GM12878 (cell line): ENCODE measurements at regions not wholly inside any gene's neighbourhood (a gene's known extent, or its start where the extent isn't known, plus 50 kb on each side); places are given as distances from the start of the nearest gene placed in this dataset.

ENCODE experiments used
- CREM ChIP-seq: IDR thresholded peaks from 2 replicates; pipeline ENCODE4 v1.6.1; 2014; ENCODE audit warnings: antibody characterized with exemption, low read depth
- EZH2 ChIP-seq: IDR thresholded peaks from 2 replicates; pipeline ENCODE4 v1.6.1; 2012; ENCODE audit warnings: low read depth, mild to moderate bottlenecking, control low read depth, inconsistent platforms, low read length, borderline replicate concordance; ENCODE audit not compliant: control insufficient read depth
- KDM1A ChIP-seq: fragments of 200-600 bp; sonication (generic); IDR thresholded peaks from 2 replicates; pipeline ENCODE4 v1.6.1; 2016; ENCODE audit warnings: borderline replicate concordance
- MEF2B ChIP-seq: fragments of 450-650 bp; IDR thresholded peaks from 2 replicates; pipeline ENCODE4 v1.6.1; 2018; ENCODE audit warnings: mild to moderate bottlenecking, moderate library complexity; ENCODE audit not compliant: partially characterized antibody, poor library complexity, severe bottlenecking
- MYB ChIP-seq: fragments of 150-350 bp; IDR thresholded peaks from 2 replicates; pipeline ENCODE4 v1.6.1; 2014; ENCODE audit warnings: mild to moderate bottlenecking, low read depth, low read length, borderline replicate concordance
- NBN ChIP-seq: fragments of 450-650 bp; IDR thresholded peaks from 2 replicates; pipeline ENCODE4 v1.6.1; 2016
- POLR2A ChIP-seq: IDR thresholded peaks from 2 replicates; pipeline ENCODE4 v1.6.1; 2011; ENCODE audit warnings: low read depth, mild to moderate bottlenecking, low read length
- POU2F2 ChIP-seq: IDR thresholded peaks from 3 replicates; pipeline ENCODE4 v1.6.1; 2011; ENCODE audit warnings: low read depth, mild to moderate bottlenecking, low read length, borderline replicate concordance
- SP1 ChIP-seq: IDR thresholded peaks from one replicate; pipeline ENCODE4 v1.6.1; 2011; ENCODE audit warnings: low read depth, low read length
- SUZ12 ChIP-seq: fragments of 200-600 bp; sonication (generic); IDR thresholded peaks from one replicate; pipeline ENCODE4 v1.6.1; 2018; ENCODE audit warnings: antibody characterized with exemption, mild to moderate bottlenecking; ENCODE audit not compliant: unreplicated experiment
- YBX1 ChIP-seq: fragments of 450-650 bp; IDR thresholded peaks from 2 replicates; pipeline ENCODE4 v1.6.1; 2016; ENCODE audit warnings: antibody characterized with exemption
- TF ChIP-seq, protein P1 (sequence below), 3 experiments: IDR thresholded peaks in 2 of 3; conservative IDR thresholded peaks in 1 of 3; 2 replicates each; pipeline ENCODE4 v1.5.1; 2011; ENCODE audit warnings: low read depth in 3 of 3, low read length in 3 of 3, mild to moderate bottlenecking in 3 of 3, control low read depth in 2 of 3, moderate library complexity in 2 of 3, inconsistent platforms in 1 of 3, mixed read lengths in 1 of 3; ENCODE audit not compliant: control insufficient read depth in 2 of 3, insufficient read depth in 1 of 3; ENCODE audit errors: extremely low read depth in 1 of 3
- TF ChIP-seq, protein P2 (sequence below): fragments of 450-650 bp; formaldehyde crosslinking; IDR thresholded peaks from 2 replicates; pipeline ENCODE4 v1.4.0; 2020; ENCODE audit warnings: mild to moderate bottlenecking, moderate library complexity
- TF ChIP-seq, protein P3 (sequence below): IDR thresholded peaks from 2 replicates; pipeline ENCODE4 v1.6.1; 2012; ENCODE audit warnings: low read length, inconsistent platforms

DNA sequence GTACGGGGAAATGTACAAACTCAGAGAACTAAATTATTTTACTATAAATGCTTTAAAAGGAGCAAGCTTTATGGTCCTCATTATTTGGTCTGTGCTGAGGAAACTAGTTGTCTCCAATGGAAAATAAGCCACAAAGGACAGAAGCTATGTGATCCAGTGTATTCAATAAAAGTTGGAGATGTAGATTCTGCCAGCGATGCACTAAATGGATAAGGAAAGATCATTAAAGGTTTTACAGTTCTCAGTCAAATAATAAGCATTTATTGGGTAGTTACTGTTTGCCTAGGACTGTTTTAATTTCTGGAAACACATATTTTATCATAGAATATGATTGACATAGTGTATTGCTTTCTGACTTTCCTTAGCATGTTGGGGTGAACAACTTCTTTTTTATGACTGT is 458.9 kb upstream of the STXBP6 start:
- TF ChIP-seq, protein P1, sequence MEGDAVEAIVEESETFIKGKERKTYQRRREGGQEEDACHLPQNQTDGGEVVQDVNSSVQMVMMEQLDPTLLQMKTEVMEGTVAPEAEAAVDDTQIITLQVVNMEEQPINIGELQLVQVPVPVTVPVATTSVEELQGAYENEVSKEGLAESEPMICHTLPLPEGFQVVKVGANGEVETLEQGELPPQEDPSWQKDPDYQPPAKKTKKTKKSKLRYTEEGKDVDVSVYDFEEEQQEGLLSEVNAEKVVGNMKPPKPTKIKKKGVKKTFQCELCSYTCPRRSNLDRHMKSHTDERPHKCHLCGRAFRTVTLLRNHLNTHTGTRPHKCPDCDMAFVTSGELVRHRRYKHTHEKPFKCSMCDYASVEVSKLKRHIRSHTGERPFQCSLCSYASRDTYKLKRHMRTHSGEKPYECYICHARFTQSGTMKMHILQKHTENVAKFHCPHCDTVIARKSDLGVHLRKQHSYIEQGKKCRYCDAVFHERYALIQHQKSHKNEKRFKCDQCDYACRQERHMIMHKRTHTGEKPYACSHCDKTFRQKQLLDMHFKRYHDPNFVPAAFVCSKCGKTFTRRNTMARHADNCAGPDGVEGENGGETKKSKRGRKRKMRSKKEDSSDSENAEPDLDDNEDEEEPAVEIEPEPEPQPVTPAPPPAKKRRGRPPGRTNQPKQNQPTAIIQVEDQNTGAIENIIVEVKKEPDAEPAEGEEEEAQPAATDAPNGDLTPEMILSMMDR (IDR thresholded peaks at IDR 0.05 in 2 of 3, conservative IDR thresholded peaks at IDR 0.05 in 1 of 3; ENCODE audit: control insufficient read depth in 2 of 3, extremely low read depth in 1 of 3, insufficient read depth in 1 of 3, low read depth in 3 of 3, low read length in 3 of 3): no peak
- TF ChIP-seq KDM1A (no peak), SUZ12 (no peak), POU2F2 (no peak), EZH2 (no peak), SP1 (no peak), NBN (no peak), MEF2B (no peak), CREM (no peak), POLR2A (no peak), YBX1 (no peak), MYB (no peak)
- TF ChIP-seq, protein P2, sequence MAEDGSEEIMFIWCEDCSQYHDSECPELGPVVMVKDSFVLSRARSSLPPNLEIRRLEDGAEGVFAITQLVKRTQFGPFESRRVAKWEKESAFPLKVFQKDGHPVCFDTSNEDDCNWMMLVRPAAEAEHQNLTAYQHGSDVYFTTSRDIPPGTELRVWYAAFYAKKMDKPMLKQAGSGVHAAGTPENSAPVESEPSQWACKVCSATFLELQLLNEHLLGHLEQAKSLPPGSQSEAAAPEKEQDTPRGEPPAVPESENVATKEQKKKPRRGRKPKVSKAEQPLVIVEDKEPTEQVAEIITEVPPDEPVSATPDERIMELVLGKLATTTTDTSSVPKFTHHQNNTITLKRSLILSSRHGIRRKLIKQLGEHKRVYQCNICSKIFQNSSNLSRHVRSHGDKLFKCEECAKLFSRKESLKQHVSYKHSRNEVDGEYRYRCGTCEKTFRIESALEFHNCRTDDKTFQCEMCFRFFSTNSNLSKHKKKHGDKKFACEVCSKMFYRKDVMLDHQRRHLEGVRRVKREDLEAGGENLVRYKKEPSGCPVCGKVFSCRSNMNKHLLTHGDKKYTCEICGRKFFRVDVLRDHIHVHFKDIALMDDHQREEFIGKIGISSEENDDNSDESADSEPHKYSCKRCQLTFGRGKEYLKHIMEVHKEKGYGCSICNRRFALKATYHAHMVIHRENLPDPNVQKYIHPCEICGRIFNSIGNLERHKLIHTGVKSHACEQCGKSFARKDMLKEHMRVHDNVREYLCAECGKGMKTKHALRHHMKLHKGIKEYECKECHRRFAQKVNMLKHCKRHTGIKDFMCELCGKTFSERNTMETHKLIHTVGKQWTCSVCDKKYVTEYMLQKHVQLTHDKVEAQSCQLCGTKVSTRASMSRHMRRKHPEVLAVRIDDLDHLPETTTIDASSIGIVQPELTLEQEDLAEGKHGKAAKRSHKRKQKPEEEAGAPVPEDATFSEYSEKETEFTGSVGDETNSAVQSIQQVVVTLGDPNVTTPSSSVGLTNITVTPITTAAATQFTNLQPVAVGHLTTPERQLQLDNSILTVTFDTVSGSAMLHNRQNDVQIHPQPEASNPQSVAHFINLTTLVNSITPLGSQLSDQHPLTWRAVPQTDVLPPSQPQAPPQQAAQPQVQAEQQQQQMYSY (CRISPR knock-in tag): no peak
- TF ChIP-seq, protein P3, sequence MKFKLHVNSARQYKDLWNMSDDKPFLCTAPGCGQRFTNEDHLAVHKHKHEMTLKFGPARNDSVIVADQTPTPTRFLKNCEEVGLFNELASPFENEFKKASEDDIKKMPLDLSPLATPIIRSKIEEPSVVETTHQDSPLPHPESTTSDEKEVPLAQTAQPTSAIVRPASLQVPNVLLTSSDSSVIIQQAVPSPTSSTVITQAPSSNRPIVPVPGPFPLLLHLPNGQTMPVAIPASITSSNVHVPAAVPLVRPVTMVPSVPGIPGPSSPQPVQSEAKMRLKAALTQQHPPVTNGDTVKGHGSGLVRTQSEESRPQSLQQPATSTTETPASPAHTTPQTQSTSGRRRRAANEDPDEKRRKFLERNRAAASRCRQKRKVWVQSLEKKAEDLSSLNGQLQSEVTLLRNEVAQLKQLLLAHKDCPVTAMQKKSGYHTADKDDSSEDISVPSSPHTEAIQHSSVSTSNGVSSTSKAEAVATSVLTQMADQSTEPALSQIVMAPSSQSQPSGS: no peak
